ENCODE measurements at regions not wholly inside any gene's neighbourhood (a gene's known extent, or its start where the extent isn't known, plus 50 kb on each side); places are given as distances from the start of the nearest gene placed in this dataset.

GRCh38 chr15:101547737-101548136, 58.2 kb upstream of the PCSK6 start:
- BruUV-seq (replicated peaks): no TSS peak
- no peak for TF ChIP-seq POLR2AphosphoS5 (IDR thresholded peaks at IDR 0.05; ENCODE audit: low read depth, low read length)
- no peak for TF ChIP-seq SIN3A (IDR thresholded peaks at IDR 0.05; ENCODE audit: low read depth)
- TF ChIP-seq RAD21 (IDR thresholded peaks at IDR 0.05; ENCODE audit: low read depth): no peak
- TF ChIP-seq TCF7L2 (IDR thresholded peaks at IDR 0.05; ENCODE audit: borderline replicate concordance, extremely low read depth, insufficient read depth, insufficient read length): no peak
- TF ChIP-seq CEBPB (IDR thresholded peaks at IDR 0.05; ENCODE audit: low read depth): no peak
- no peak for TF ChIP-seq CTCF (IDR thresholded peaks at IDR 0.05 in 2 of 3, conservative IDR thresholded peaks at IDR 0.05 in 1 of 3; ENCODE audit: borderline replicate concordance in 1 of 3, insufficient read depth in 1 of 3, low read depth in 2 of 3, low read length in 2 of 3)
- TF ChIP-seq MAX (IDR thresholded peaks at IDR 0.05): no peak
- no peak for TF ChIP-seq EZH2 (IDR thresholded peaks at IDR 0.05)
- TF ChIP-seq ZBTB33 (IDR thresholded peaks at IDR 0.05; ENCODE audit: extremely low read depth, insufficient replicate concordance, low read length): no peak
- TF ChIP-seq YY1 (IDR thresholded peaks at IDR 0.05; ENCODE audit: extremely low read depth, insufficient replicate concordance, low read depth, low read length): no peak
- no peak for TF ChIP-seq POLR2A (IDR thresholded peaks at IDR 0.05; ENCODE audit: borderline replicate concordance, extremely low read depth, insufficient read depth, insufficient read length)
- no peak for TF ChIP-seq EZH2phosphoT487 (IDR thresholded peaks at IDR 0.05; ENCODE audit: borderline replicate concordance)
- TF ChIP-seq EGR1 (IDR thresholded peaks at IDR 0.05; ENCODE audit: low read depth): no peak
- no peak for TF ChIP-seq SP1 (IDR thresholded peaks at IDR 0.05; ENCODE audit: low read depth)
- ChIA-PET CTCF (no interaction called here), POLR2A (no interaction called here), RAD21 (ENCODE audit: low non-redundant PET in 1 of 2, low total read pairs in 2 of 2, uncharacterized antibody in 2 of 2, unreplicated experiment in 2 of 2) (no interaction called here)
- H3K4me3 ChIP-seq (replicated peaks in 1 of 2; ENCODE audit: low read depth in 1 of 2, low read length in 2 of 2): no peak overlapping the region
- peaks cover 24% of the 10 kb centered on the region for H3K27me3 ChIP-seq (ENCODE audit: insufficient read depth, low read length)
- H3K9me3 ChIP-seq (ENCODE audit: control insufficient read depth in 1 of 2, insufficient read depth in 1 of 2, low read depth in 1 of 2, low read length in 2 of 2): no peaks in the 10 kb centered on the region
- no peak overlapping the region for H3K4me2 ChIP-seq (ENCODE audit: low read length)
- H4K20me1 ChIP-seq (ENCODE audit: insufficient read depth): no peaks in the 10 kb centered on the region
- intact Hi-C loops (cut with micrococcal nuclease): no loop called here
- H2AFZ ChIP-seq (ENCODE audit: low read depth, low read length, poor library complexity, severe bottlenecking): no peak overlapping the region
- DNase-seq (ENCODE audit: low read depth, low spot score) (no peak), ATAC-seq (no peak)
- no peaks in the 10 kb centered on the region for H3K36me3 ChIP-seq (ENCODE audit: control insufficient read depth in 1 of 2, insufficient read depth in 2 of 2, low read length in 2 of 2)
- no peak overlapping the region for H3K27ac ChIP-seq (ENCODE audit: low read depth, low read length)
- H3K4me1 ChIP-seq (ENCODE audit: control insufficient read depth in 1 of 2, insufficient read depth in 2 of 2, low read length in 2 of 2): no peaks in the 10 kb centered on the region
- H3K9me2 ChIP-seq (ENCODE audit: insufficient read depth): no peaks in the 10 kb centered on the region
- no peak overlapping the region for H3K9ac ChIP-seq (ENCODE audit: low read length)
- no peaks in the 10 kb centered on the region for H3K79me2 ChIP-seq (ENCODE audit: insufficient read depth, low read length)

Measured in HCT116 (cell line).